Hematopoietic multipotent progenitor cell treated with erythropoietin and hydrocortisone succinate and interleukin-3 and kit ligand, for 4 days (in vitro differentiated cells): ENCODE measurements at regions not wholly inside any gene's neighbourhood (a gene's known extent, or its start where the extent isn't known, plus 50 kb on each side); places are given as distances from the start of the nearest gene placed in this dataset.
A peak's percentile ranks its signal among the peaks of the same experiment; 100 is the strongest.

Experiments
- DNase-seq: peaks from one replicate; pipeline ENCODE4 v3.0.0-alpha.2; 2015

- no peak for DNase-seq
Observed at GRCh38 chr18:60987963-60988362, 345.3 kb upstream of the CDH20 start.

GRCh38 chr18:60996326-60996725 is 336.9 kb upstream of the CDH20 start:
- no peak for DNase-seq

- DNase-seq: no peak
Observed at GRCh38 chr18:60996822-60997221, 336.4 kb upstream of the CDH20 start.

- DNase-seq: no peak
Observed at GRCh38 chr18:61001138-61001537, 332.1 kb upstream of the CDH20 start.

GRCh38 chr18:61006687-61007224 is 326.5 kb upstream of the CDH20 start:
- no peak for DNase-seq

GRCh38 chr18:61019338-61020301 is 313.6 kb upstream of the CDH20 start:
- no peak for DNase-seq

GRCh38 chr18:61025596-61025995 is 307.6 kb upstream of the CDH20 start:
- no peak for DNase-seq

GRCh38 chr18:61031626-61032025 is 301.6 kb upstream of the CDH20 start:
- DNase-seq: no peak

- no peak for DNase-seq
Observed at GRCh38 chr18:61034580-61034979, 298.6 kb upstream of the CDH20 start.

GRCh38 chr18:61039251-61039650 is 294.0 kb upstream of the CDH20 start:
- DNase-seq: no peak

GRCh38 chr18:61047794-61048193 is 285.4 kb upstream of the CDH20 start:
- DNase-seq: no peak

- no peak for DNase-seq
Observed at GRCh38 chr18:61057443-61057842, 275.8 kb upstream of the CDH20 start.

- DNase-seq: no peak
Observed at GRCh38 chr18:61062258-61062657, 271.0 kb upstream of the CDH20 start.

GRCh38 chr18:61064911-61065310 is 268.3 kb upstream of the CDH20 start:
- no peak for DNase-seq

- no peak for DNase-seq
Observed at GRCh38 chr18:61076986-61077385, 256.2 kb upstream of the CDH20 start.

GRCh38 chr18:61079714-61080113 is 253.5 kb upstream of the CDH20 start:
- DNase-seq: peak; percentile 1

- no peak for DNase-seq
Observed at GRCh38 chr18:61080954-61081528, 252.2 kb upstream of the CDH20 start.

GRCh38 chr18:61082976-61083630 is 250.1 kb upstream of the CDH20 start:
- DNase-seq: no peak

- no peak for DNase-seq
Observed at GRCh38 chr18:61085036-61085435, 248.2 kb upstream of the CDH20 start.

- no peak for DNase-seq
Observed at GRCh38 chr18:61085761-61086160, 247.5 kb upstream of the CDH20 start.

- DNase-seq: no peak
Observed at GRCh38 chr18:61086657-61087056, 246.6 kb upstream of the CDH20 start.

GRCh38 chr18:61091379-61091778 is 241.9 kb upstream of the CDH20 start:
- DNase-seq: no peak

- DNase-seq: no peak
Observed at GRCh38 chr18:61093965-61094364, 239.3 kb upstream of the CDH20 start.

GRCh38 chr18:61096226-61096625 is 237.0 kb upstream of the CDH20 start:
- DNase-seq: no peak
